RWPE2 (cell line): ENCODE measurements at regions not wholly inside any gene's neighbourhood (a gene's known extent, or its start where the extent isn't known, plus 50 kb on each side); places are given as distances from the start of the nearest gene placed in this dataset.

Source experiments
- ATAC-seq: fragments of 200-7000 bp; cut with Tn5 transposase; 3 replicates; pipeline ENCODE4 v1.9.1; 2021; ENCODE audit warnings: low read depth
- DNase-seq: peaks from one replicate; pipeline ENCODE4 v3.0.0-alpha.2; 2020; ENCODE audit warnings: low spot score
- H3K27ac ChIP-seq: fragments of 450-650 bp; 2 replicates; pipeline ENCODE4 v1.5.1; 2017; ENCODE audit warnings: mild to moderate bottlenecking; ENCODE audit not compliant: poor library complexity, severe bottlenecking
- H3K27me3 ChIP-seq: fragments of 250-450 bp; sonication (Bioruptor Pico); 2 replicates; pipeline ENCODE4 v1.5.1; 2021; ENCODE audit warnings: mild to moderate bottlenecking, moderate library complexity; ENCODE audit not compliant: insufficient read depth, poor library complexity, severe bottlenecking
- H3K36me3 ChIP-seq: fragments of 250-450 bp; sonication (Bioruptor Pico); 2 replicates; pipeline ENCODE4 v1.5.1; 2020; ENCODE audit warnings: low read depth, mild to moderate bottlenecking, moderate library complexity
- H3K4me1 ChIP-seq: fragments of 250-450 bp; sonication (Bioruptor Pico); 2 replicates; pipeline ENCODE4 v1.5.1; 2021; ENCODE audit warnings: mild to moderate bottlenecking, moderate library complexity; ENCODE audit not compliant: insufficient read depth, poor library complexity, severe bottlenecking
- H3K4me3 ChIP-seq: fragments of 250-450 bp; sonication (Bioruptor Pico); 2 replicates; pipeline ENCODE4 v1.5.1; 2021; ENCODE audit warnings: mild to moderate bottlenecking, moderate library complexity; ENCODE audit not compliant: severe bottlenecking
- H3K9me3 ChIP-seq: fragments of 250-450 bp; sonication (Bioruptor Pico); 2 replicates; pipeline ENCODE4 v1.5.1; 2021; ENCODE audit warnings: mild to moderate bottlenecking, moderate library complexity; ENCODE audit not compliant: severe bottlenecking
- CTCF ChIP-seq: fragments of 450-650 bp; IDR thresholded peaks from one replicate; pipeline ENCODE4 v1.5.1; 2017; ENCODE audit warnings: mild to moderate bottlenecking, moderate library complexity; ENCODE audit not compliant: poor library complexity, severe bottlenecking

GRCh38 chr4:74628852-74629620 is 165.3 kb downstream of the BTC start:
- ATAC-seq: no peak
- Histone ChIP-seq H3K4me1 (peaks cover 49% of the 10 kb centered on the region), H3K27ac (no peak overlapping the region), H3K27me3 (no peaks in the 10 kb centered on the region), H3K36me3 (no peaks in the 10 kb centered on the region), H3K9me3 (no peaks in the 10 kb centered on the region), H3K4me3 (no peak overlapping the region)
- no peak for TF ChIP-seq CTCF
- no peak for DNase-seq

DNA sequence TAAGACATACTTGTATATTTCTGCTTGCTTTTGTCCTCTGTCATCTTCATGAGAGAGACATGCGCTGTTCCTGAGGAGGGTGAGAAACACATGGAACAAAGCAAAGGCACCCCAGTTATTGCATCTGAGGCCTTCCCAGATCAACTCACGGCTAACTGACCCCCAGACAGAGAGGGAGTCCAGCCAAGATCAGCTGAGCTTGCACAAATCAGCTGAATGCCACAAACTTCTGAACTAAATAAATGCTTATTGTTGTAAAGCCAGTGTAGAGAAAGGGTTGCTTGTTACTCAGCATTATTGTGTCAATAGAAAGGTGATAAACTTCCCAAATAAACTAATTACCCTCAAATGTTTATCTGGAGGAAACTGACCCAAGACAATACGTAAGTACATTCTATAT is 163.8 kb downstream of the BTC start:
- peak overlapping the region; percentile 65 for H3K27ac ChIP-seq
- no peaks in the 10 kb centered on the region for H3K36me3 ChIP-seq
- no peaks in the 10 kb centered on the region for H3K27me3 ChIP-seq
- ATAC-seq (no peak), DNase-seq (no peak)
- no peak overlapping the region for H3K4me3 ChIP-seq
- no peak for TF ChIP-seq CTCF
- peaks cover 42% of the 10 kb centered on the region for H3K4me1 ChIP-seq
- no peaks in the 10 kb centered on the region for H3K9me3 ChIP-seq

DNA sequence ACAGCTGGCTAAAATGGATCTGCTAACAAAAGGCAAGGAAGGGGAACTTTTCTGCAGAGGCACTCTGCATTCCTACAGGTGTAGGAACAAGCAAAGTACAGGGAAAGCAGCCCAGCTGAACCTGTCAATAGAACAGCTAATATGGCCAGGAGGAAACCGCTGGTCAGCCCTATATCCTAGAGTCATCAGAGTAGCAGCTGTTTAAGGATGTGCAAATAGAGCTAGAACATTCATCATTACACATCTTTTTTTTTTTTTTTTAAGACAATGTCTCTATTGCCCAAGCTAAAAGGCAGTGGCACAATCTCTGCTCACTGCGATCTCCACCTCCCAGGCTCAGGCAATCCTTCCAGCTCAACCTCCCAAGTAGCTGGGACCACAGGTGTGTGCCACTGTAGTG is 163.0 kb downstream of the BTC start:
- ATAC-seq: peak; percentile 84
- H3K9me3 ChIP-seq: no peaks in the 10 kb centered on the region
- peak overlapping the region; percentile 65 for H3K27ac ChIP-seq
- peaks cover 40% of the 10 kb centered on the region for H3K4me1 ChIP-seq
- H3K4me3 ChIP-seq: no peak overlapping the region
- no peak for TF ChIP-seq CTCF
- H3K36me3 ChIP-seq: no peaks in the 10 kb centered on the region
- DNase-seq: peak; percentile 58
- H3K27me3 ChIP-seq: no peaks in the 10 kb centered on the region

GRCh38 chr4:74631988-74632387 is 162.3 kb downstream of the BTC start:
- no peak for TF ChIP-seq CTCF
- ATAC-seq: no peak

GRCh38 chr4:74632634-74633033 is 161.7 kb downstream of the BTC start:
- DNase-seq (peak; percentile 90), ATAC-seq (peak; percentile 80)
- Histone ChIP-seq H3K4me3 (no peak overlapping the region), H3K4me1 (peaks cover 40% of the 10 kb centered on the region), H3K9me3 (no peaks in the 10 kb centered on the region), H3K27ac (peak overlapping the region; percentile 65), H3K36me3 (no peaks in the 10 kb centered on the region), H3K27me3 (no peaks in the 10 kb centered on the region)
- TF ChIP-seq CTCF: no peak

More at GRCh38 chr4:74631988-74632387, 162.3 kb downstream of the BTC start:
- H3K9me3 ChIP-seq: no peaks in the 10 kb centered on the region
- no peaks in the 10 kb centered on the region for H3K36me3 ChIP-seq
- peak overlapping the region; percentile 65 for H3K27ac ChIP-seq
- H3K4me1 ChIP-seq: peaks cover 40% of the 10 kb centered on the region
- no peak for DNase-seq
- no peak overlapping the region for H3K4me3 ChIP-seq
- no peaks in the 10 kb centered on the region for H3K27me3 ChIP-seq
